ENCODE measurements at regions not wholly inside any gene's neighbourhood (a gene's known extent, or its start where the extent isn't known, plus 50 kb on each side); places are given as distances from the start of the nearest gene placed in this dataset.

DNA sequence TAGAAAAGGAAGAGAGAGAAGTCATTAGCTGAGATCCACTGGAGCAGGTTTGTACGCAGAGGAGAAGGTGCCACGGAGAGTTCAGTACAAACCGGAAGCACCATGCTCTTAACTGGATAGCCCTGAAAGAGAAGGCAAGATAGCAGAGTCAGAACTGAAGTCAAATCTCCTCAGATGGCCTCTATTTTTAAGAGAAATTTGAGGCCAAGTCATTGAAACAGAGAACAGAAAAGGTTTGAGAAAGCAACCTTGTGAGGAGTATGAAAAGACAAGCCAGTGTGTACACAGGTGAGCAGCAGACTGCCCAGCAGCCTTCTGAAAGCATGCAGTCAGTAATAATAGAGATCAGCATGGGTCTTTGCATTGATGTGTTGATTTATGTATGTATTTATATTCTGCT, 66.1 kb upstream of the SPRED1 start:
- no peak for DNase-seq

DNA sequence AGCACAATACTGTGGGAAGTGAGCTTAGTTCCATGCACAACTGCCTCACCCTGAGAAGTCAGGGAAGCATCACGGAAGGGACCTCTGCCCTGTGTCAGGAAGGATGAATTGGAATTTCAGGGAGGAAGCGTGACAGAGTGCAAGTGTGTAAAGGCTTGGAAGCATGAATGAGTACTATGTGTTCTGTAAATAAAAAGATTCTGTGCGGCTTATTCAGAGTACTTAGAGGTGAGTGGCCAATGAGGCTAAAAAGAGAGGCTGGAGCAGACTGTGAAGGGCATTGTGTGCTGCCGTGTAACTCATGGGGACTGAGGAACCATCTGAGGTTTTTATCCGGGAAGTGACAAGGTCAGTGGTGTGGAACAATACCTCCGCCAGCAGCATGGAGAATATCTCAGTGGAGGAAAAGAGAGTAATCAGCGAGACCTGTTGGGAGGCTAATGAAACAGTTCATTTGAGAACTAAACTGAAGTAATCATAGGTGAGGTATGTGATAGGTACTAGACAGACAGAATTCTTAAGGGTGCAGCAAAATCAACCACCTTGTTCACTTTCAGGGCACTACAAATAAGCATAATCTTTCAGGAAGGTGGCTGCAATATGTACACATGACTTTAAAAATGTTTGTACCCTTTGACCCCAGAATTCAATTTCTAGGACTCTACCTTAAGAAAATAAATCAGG, 64.9 kb upstream of the SPRED1 start:
- no peak for DNase-seq

DNA sequence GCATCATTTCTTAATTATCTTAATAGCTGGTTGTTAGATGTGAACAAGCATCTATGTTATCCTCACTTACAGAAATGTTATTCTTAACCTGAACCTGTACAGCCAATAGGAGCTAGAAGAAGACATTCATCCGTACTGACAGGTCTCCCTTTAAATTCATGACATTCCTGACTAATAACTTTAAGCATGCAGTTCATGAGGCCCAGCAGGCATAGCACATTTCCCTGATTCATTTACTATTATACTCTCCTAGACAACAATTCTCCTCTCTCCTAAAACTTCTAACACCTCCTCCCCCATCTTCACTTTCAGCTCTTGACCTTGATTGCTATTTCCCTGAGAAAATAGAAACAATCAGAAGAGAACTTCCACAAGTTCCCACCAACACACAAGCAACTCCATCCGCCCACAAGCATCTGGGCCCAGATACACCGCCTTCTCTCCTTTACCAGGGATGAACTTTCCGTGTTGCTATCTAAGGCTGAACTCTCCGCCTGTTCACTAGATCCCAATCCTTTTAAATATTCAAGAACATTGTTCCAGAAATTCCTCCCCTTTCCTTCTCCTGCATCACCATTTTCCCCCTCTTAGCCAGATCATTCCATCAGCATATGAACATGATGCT, 62.9 kb upstream of the SPRED1 start:
- DNase-seq, result no peak

DNA sequence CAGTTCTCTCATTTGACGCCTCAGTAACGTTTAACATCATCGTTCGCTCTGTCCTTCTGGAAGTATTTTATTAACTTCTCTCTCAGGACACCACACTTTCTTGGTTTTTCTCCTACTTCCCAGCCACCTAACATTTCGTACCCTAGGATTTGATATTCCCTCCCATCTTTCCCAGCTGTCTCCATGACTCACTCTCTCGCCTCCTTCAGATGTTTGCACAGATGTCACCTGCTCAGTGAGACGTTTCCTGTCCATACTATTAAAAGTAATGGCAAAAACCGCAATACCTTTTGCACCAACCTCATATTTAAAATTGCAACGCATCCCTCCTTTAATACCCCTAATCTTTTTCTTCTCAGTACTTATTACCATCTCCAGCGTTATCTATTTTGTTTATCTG, 62.1 kb upstream of the SPRED1 start:
- DNase-seq, result no peak

DNA sequence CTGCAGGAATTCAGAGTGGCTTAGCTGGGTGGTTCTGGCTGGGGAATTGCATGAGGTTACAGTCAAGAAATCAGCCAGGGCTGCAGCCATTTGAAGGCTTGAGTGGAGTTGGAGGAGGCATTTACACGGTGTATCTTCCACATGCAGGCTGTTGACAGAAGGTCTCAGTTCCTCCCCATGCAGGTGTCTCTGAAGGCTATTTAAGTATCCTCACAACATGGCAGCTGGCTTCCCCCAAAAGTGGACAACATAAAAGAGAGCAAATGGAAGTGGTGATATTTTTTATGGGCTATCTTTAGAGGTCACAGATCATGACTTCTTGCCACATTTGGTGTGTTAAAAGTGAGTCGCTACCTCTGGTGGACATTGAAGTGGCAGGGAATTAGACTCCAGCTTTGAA, 60.1 kb upstream of the SPRED1 start:
- DNase-seq, result no peak

DNA sequence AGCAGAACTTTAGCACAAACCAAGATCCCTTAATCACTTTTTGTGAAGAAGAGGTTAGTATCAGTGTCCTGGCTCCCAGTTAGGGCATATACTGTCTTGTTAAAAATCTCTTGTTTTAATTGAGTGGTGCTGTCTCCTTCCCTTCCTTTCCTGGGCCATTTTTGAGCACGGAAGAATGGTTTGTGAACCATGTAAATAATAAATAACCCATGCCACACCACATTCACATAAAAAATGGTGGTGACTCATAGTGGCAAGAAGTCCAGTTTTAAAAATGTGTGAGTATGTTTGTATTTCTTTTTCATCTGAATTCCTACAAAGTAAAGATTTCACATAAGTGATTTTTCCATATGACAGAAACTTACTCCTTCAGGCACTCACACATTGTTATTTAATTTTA, 59.1 kb upstream of the SPRED1 start:
- no peak for DNase-seq

DNA sequence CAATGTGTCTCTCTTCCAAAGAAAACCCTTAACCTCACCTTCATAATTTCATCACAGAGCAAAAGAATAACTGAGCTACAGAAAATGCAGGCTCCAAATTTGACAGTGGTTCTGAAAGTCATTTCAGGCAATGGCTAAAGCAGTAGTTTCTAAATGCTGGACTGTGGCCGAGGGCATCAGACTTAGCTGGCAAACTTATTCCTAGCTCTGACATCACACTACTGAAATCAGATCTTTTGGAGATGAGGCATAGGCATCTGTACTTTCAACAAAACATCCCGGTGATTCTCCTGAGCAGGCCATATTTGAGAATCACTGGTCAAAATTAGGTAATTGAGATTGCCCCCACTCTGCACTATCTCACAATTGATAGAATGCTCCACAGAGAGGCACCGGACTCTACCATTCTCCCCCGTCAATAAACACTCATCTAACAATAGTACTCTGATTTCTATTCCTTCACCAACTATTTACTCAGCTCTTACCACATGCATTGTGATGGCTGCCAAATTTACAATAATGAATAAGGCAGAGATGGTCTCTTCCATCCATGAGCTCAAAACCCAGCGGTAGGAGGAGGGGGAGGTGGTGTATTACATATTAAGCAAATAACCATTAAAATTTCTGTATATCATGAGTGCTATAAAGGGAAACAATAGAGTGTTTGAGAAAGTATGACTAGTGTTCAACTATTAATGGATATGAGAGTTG, 57.3 kb upstream of the SPRED1 start:
- DNase-seq, result no peak

DNA sequence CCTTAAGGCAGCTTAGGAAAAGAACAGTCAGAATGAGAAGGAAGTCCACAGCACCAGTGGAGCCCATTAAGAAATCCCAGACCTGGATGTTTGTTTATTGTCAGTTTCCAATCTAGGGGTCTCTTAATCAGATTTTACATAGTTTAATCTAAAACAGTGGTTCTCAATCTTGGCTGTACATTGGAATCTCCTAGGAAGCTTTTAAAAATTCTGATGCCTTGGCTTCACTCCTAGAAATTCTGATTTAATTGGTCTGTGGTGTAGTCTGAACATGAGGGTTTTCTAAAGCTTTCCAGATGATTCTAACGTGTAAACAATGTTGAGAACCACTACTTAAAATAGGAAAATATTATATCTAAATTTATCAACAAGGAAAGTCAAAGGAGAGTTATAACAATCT, 56.6 kb upstream of the SPRED1 start:
- no peak for DNase-seq

DNA sequence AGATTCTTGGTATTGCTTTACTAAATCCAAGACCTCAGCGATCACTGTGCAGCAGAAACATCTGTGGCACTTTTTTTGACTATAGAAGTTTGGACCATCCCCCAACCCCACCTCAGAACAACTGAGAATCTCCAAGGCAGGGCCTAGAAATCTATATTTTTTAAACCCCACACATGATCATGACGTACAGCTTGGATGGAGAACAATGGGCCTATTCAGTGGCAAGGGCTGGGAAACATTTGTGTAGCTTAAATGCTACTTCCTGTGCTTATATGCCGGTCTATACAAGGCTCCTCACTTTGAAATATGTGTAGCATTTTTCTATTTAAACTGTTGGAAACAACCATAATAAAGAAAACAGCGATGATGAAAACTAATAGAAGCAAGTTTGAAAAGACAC, 55.1 kb upstream of the SPRED1 start:
- no peak for DNase-seq

DNA sequence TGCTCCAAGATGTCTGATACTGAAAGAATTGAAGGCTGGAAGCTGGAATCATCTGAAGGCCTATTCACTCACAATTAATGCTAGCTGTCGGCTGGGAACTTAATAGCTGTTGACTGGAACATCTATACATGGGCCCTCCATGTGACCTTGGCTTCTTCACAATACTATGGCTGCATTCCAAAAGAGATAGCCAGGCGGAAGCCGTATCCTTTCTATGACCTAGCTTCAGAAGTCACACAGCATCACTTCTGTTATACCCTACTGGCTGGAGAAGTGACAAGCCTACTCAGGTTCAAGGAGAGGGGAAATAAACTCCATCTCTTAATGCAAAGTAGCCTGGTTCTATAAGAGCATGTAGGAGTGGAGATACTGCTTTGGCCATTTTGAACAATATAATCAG, 50.9 kb upstream of the SPRED1 start:
- no peak for DNase-seq

DNA sequence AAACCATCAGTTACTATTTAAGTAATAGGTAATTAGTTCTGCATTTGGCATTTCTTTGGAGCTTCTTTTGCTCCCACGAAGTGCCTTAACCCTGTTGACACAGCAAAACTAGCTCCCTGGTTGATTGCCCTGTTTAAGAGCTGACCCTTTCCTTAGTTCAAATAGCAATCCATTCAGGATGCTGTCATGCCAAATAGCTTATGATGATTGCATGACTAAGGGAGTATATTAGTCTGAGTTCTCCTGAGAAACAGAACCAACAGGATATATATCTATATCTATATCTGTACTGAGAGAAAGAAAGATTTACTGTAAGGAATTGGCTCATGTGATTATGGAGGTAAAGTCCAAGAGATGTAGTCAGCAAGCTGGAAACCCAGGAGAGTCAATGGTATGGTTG, 50.3 kb upstream of the SPRED1 start:
- DNase-seq, result no peak
